HG02870 (cell line): ENCODE measurements at regions not wholly inside any gene's neighbourhood (a gene's known extent, or its start where the extent isn't known, plus 50 kb on each side); places are given as distances from the start of the nearest gene placed in this dataset.

Experiments
- ATAC-seq: cut with Tn5 transposase; IDR thresholded peaks from one replicate; pipeline ENCODE4 v1.9.1; 2021; ENCODE audit warnings: mild to moderate bottlenecking, moderate library complexity; ENCODE audit not compliant: unreplicated experiment

GRCh38 chr10:130901311-130902165 is 410.0 kb downstream of the TCERG1L start:
- ATAC-seq: no peak

DNA sequence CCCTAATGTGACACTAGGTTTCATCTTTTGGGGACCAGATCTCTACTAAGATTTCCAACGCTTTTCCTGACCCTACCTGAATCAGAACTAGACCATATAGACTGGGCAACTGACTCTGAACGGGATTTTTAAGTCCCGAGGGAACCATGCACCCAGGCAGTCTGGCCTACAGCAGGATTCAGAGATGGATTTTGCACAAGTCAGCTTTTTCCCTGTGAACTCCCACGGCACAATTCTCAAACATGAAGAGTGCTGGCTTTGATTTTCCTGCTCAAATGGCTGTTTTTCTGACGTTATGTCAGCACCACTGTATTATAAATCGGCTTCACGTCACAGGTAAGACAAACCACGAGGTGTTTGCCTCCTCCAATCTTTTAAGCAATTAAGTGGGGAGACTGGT is 409.1 kb downstream of the TCERG1L start:
- ATAC-seq: no peak

GRCh38 chr10:130902929-130903328 is 408.6 kb downstream of the TCERG1L start:
- ATAC-seq: no peak

- ATAC-seq: no peak
Measured at GRCh38 chr10:130904676-130905075, 406.8 kb downstream of the TCERG1L start.

DNA sequence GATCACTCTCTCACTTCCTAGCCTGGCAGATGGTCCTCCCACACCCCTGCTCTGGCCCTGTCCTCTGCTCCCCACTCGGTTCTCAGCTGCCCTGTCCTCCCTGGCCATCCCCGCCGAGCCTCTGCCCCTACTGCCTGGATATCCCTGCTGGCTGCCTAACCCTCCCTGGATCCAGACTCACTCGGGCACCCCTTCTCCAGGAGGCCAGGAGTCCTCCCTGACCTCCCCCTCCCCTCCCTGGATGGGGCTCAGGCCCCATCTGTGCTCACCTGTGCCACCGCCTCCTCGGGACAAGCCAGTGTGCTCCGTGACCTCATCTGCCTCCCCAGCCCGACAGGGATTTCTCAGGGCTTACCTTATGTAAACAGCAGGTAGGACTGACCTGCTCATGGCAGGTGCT is 406.1 kb downstream of the TCERG1L start:
- ATAC-seq: no peak

- ATAC-seq: no peak
Measured at GRCh38 chr10:130905921-130906320, 405.6 kb downstream of the TCERG1L start.

DNA sequence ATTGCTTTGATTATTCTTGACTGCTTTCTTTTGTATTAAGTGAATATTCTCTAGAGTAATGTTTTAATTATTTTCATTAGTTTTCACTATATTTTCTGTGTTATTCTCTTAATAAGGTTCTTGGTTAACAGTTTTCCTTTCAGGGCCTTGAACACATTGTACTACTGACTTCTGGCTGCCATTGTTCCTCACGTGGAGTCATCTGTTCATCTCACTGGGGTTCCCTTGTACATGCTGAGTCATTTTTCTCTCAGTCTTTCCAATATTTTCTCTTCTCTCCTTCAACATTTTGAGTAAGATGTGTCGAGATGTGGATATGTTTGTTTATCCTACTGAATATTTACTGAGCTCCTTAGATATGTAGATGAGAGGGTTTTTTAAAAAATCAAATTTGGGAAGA is 400.7 kb downstream of the TCERG1L start:
- no peak for ATAC-seq

GRCh38 chr10:130913844-130914243 is 397.7 kb downstream of the TCERG1L start:
- ATAC-seq: no peak

DNA sequence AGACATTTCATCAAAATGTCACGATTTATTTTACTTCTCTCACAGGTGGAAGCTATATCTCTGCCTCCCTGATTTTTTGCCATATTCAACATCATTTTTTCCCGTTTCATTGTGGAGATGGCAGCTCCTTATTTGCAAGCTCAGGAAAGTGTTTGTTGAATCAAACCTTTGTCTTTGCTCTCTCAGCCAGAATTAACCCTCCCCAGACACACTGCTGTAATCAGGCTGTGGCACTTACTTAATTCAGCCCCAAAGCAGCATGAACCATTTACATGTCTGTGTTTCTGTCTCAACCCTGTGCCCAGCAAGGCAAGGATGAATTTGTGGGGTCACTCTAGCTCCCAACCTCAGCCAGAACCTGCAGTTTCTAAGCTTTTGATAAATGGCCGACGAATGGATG is 397.2 kb downstream of the TCERG1L start:
- no peak for ATAC-seq

DNA sequence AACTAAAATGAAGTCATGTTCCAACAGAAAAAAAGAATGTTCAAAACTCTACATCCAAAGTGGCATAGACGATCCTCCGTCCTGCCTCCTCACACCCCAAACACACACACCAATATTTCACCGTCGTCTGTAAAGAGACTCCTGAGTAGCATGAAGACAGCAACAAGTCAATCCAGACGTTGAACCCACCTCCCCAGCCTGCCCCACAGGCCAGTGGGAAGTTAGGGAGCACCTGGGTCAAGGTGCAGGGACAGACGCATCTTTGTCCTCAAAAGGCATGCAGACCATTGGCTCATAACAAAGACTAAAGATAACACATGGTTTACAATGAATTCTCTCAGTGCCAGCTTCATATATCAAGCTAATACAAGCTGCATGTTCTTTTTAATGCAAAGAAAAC is 396.5 kb downstream of the TCERG1L start:
- no peak for ATAC-seq

DNA sequence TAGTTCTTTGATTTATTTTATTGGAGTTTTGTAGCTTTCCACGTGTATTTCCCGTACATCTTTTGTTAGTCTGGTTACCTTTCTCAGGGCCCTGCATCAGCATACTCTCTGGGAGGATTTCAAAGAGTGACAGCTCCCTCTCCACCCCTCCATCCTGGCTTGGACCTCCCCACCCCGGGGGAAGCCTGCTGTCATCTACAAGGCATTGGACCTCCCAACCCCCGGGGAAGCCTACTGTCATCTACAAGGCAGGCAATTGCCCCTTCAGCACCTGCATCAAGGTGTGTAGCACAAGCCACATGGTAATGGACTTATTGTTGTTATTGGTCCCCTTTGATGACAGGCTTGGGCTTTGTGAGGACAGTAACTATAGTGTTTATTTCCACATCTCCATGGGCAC is 390.1 kb downstream of the TCERG1L start:
- ATAC-seq: no peak

GRCh38 chr10:130921911-130922440 is 389.5 kb downstream of the TCERG1L start:
- no peak for ATAC-seq

DNA sequence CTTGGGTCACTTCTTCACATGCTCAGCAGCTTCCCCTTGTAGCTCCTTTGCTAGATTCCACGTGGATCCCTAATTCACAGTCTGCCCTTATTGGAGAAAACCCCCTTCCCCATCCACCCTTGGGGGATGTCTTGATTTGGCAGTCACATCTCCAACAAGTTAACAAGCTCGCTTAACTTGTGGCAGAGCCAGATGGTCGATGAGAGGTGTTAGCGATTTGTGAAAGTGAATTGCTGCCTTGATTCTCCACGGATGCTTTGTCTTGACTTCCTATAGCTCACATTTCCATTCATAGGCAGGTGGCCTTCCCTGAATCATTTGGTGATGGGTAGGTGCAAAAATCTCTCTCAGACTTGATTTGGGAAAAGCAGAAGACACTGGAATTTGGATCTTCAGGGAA is 387.9 kb downstream of the TCERG1L start:
- ATAC-seq: no peak

DNA sequence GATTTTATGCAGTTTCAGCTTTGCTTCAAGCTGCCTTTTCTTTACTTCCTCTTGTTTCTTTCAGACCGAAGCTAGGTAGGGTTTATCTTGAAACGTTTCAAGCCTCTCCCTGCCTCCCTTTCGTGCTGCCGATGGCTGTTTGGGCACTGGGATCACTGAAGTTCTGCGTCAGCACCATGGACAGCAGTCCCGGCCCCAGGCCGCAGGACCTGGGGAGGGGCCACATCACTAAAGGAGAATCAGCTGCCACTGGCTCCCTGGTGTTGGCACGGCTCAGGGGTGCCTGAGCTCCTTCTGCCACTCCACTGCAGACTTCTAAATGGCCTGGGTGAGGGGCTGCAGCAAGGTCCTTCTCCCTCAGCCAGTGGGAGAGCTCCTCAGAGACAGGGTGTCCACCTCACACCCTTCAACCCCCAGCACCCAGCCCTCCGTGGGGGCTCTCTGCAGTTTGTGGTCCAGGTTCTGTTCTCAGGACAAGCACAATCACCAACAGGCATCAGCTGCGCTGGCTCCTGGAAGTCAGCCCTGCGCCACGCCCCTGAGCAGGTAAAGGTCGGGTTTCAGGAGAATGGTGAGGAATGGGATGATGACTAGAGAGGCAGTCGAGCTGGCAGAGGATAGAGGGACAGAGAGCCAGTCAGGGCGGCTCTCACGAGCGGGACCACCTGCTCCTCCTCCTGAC is 387.2 kb downstream of the TCERG1L start:
- ATAC-seq: no peak

DNA sequence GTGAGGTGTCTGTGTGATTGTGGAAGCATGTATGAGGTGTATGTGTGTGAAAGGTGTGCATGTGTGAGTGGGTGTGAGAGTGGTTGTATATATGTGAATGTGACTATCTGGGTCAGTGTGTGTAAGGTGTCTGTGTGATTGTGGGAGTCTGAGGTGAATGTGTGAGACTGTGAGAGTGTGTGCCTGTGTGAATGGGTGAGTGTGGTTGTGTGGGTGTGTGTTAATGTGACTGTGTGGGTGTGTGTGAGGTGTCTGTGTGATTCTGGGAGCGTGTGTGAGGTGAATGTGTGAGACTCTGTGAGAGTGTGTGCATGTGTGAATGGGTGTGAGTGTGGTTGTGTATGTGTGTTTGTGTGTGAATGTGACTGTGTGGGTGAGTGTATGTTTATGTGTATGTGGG is 385.1 kb downstream of the TCERG1L start:
- no peak for ATAC-seq

- ATAC-seq: peak; percentile 49
Measured at GRCh38 chr10:130927157-130927556, 384.4 kb downstream of the TCERG1L start.

- no peak for ATAC-seq
Measured at GRCh38 chr10:130928306-130928705, 383.2 kb downstream of the TCERG1L start.

DNA sequence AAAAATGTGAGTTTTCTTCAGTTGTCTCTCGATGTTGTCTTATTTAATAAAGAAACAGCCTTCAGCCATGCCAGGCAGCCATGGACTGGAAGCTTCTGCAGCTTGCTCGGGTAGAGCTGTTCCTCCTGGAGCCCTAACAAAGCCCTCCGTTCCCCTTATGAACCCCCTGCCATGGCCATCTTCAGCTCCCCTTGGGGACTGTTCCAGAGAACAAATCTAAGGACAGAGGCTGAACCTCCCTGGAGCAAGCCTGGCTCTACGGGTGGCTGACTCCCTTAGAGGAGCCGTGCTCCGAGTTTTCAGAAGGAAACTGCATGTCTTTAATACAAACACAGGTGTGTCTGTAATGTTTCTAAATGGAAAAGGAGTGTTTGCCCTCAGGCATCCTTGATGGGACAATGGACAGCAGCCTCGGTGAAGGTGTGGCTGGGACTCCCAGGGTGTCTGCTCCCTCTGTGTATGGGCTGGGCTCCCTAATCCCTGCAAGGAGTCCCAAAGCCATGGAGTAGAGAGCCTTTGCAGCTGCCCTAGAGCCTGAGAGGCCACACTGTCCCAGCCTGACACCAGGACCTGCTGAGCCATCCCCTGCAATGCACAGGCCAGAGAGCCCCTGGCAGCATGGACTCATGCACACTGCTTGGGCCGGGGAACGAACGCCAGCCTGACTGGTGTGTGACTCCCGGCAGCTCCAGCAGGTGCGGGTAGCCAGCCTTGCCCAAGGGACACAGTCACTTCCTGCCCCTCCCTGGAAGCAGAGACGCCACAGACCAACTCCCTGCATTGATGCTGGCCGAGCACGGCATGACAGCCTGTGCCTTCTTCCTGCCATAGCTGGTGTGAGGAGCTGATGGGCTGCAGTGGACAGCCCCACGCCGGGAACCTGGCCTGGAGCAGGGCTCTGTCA is 381.8 kb downstream of the TCERG1L start:
- no peak for ATAC-seq

DNA sequence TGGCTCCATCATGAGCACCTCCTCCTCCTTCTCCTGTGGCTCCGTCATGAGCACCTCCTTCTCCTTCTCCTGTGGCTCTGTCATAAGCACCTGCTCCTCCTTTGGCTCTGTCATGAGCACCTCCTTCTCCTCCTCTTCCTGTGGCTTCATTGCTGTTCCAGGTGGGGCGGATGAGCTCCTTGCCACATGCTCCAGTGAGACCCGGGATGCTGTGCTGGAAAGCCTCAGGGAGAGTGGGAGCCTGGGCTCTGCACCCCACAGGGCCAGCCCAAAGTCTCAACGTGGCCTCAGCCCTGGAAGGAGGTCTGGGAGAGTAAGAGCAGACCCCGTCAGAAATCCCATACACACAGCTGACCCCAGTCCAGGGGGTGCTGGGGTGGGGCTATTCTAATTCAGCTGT is 380.7 kb downstream of the TCERG1L start:
- no peak for ATAC-seq

- no peak for ATAC-seq
Measured at GRCh38 chr10:130931256-130931655, 380.3 kb downstream of the TCERG1L start.
